GM21723 (cell line): ENCODE measurements at regions not wholly inside any gene's neighbourhood (a gene's known extent, or its start where the extent isn't known, plus 50 kb on each side); places are given as distances from the start of the nearest gene placed in this dataset.

ENCODE experiments used
- ATAC-seq: cut with Tn5 transposase; IDR thresholded peaks from one replicate; pipeline ENCODE4 v1.9.1; 2021; ENCODE audit warnings: mild to moderate bottlenecking, moderate library complexity; ENCODE audit not compliant: unreplicated experiment

DNA sequence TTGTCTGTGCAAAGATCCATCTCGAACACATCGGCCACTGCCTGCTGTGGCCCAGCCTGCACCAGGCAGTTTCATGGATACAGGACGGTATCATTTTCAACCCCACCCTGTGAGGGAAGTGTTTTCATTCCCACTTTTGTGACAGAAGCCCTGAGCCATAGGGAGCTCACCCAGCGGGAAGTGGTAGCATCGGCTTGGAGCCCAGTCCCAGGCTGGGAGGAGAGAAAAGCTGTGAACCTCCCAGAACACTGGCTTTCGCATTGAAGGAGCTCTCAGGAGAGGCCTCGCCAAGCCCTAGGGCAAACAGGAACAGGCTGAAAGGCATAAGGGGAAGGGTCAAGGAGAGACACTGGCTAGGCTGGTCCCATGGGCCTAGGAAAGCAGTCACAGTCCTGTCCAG, 166.1 kb downstream of the TFCP2L1 start:
- ATAC-seq = no peak

DNA sequence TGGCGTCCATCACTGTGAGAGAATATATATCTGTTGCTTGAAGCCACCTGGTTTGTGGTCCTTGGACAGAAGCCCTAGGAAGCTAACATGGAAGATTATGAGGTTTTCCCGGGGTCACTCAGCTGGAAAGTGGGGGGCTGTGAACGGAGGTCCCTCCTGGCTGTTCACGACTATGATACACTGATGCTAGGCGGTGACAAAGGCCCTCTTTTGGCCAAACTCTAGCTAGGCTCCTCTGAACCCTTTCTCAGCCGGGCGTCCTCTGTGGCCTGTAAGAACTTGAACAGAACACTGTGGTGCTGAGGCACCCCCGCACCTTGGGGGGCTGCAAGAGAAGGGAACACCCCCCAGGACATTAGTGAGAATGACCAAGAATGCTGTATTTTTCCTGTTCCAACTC, 164.6 kb downstream of the TFCP2L1 start:
- no peak for ATAC-seq

DNA sequence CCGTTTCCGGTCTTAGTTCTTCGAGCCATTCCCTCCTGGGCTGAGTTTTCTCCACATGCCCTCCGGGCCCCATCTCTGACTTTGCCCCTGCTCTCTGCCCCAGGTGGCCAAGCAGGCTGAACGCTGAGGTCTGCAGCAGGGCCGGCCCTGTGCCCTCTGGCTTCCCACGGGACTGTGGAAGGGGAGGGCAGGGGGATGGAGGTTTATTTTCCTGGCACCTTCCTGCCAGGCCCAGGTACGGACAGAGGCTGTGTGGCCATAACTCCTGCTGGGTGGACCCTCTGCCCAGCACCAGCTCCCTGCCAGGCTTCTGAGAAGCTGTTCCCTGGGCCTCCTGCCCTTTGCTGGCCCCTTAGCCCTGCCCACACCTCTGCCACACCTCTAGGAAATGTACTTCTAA, 164.0 kb downstream of the TFCP2L1 start:
- no peak for ATAC-seq

DNA sequence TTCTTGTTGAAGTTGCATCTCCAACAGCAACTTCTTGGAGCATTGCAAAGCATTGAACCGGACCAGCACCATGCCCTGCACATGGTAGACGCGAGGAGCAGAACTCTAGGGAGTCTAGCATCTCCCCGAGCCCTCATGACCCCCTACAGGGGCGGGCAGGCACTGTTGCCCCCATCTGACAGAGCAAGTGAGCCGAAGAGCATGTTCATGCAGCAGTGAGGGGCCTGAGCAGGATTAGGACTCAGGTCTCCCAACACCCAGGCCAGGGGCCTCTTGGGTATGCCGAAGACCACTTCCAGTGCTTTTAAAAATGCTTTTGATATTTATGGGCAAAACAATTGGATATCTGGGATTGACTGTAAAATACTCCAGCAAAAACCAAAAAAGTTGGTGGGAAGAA, 163.3 kb downstream of the TFCP2L1 start:
- no peak for ATAC-seq

DNA sequence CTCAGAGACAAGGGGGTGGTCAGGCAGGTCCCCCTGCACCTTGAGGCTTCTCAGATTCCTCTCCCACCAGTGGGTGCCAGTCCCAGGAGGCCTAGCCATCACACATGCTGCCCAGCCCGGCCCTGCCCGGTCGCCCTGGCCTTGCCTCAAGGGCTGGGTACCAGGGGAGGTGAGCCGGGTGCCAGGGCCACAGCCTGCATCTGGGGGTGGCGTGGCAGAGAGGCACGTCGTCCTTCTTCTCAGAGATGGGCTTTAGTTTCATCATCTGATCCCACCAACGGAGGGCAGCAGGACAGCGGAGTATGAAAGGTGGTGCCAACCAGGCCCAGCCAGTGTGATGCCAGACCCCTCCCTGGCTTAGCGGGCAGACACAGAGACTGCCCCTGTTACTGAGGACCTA, 161.7 kb downstream of the TFCP2L1 start:
- ATAC-seq = no peak

DNA sequence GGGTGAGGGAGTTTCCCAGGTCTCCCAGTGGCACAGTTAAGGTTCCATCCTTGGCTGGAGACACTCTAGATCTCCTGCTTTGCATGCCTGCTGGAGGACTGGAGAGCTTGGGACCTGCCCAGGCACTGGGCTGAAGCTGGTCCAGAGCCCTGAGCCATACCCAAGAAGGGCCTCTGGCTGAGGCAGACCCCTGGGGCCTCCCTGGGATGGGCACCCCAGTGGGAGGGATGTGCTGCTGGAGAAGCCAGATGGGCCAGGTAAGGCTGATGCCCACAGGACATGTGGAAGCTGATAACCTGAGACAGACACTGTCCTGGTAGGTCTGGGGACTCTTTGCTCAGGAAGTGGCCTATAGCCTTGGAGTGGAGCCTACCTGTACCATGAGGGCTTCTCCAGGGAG, 160.7 kb downstream of the TFCP2L1 start:
- no peak for ATAC-seq

DNA sequence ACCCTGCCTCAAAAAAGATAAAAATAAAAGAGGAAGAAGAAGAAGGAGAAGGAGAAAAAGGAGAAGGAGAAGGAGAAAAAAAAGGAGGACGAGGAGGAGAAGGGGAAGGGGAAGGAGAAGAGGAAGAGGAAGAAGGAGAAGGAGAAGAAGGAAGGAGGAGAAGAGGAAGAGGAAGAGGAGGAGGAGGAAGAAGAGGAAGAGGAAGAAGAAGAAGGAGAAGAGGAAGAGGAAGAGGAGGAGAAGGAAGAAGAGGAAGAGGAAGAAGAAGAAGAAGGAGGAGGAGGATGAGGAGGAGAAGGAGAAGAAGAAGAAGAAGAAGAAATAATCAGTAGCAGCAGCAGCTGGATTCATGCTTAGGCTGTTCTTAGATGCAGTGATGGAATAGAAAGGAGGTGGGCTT, 159.7 kb downstream of the TFCP2L1 start:
- no peak for ATAC-seq

DNA sequence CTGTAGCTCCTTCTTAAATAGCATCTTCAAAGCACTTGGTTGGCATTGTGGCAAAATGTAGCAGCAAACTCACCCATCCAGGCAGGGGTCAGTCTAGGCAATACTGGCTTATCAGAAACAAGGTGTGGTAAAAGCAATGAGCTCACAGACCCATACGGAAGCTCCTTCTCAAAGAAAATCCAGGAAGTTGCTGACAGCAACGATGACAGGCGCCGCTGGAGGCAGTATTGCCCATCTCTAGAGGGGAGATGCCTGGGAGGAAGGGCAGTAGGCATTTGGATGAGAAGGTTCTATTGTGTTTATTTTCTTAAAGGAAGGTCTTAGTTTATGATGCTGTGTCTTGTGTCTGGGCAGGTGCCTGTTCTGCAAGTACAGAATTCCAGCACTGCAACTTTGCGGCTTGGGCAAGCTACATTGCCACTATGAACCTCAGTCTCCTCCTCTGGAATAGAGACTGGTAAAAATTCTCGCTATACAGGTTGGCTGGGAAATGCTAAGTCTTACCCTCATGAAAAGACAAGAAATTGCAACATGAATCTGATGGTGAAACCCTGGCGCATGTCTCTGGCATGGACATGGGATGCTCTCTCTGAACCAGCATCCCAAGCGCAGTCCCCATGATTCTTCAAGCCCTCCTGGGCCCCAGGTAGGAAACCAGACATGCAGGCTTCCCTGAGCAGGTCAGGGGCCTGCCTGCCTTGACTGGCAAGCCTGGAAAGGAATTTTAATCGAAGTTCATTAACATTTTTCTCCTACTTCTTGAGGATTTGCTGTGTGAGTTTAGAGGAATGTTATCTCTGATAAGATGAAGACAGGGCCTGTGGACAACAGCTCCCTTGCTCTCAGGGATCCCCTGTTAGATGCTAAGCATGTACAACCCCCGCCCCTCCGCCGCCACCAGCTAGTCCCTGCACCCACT, 156.0 kb downstream of the TFCP2L1 start:
- ATAC-seq = no peak

DNA sequence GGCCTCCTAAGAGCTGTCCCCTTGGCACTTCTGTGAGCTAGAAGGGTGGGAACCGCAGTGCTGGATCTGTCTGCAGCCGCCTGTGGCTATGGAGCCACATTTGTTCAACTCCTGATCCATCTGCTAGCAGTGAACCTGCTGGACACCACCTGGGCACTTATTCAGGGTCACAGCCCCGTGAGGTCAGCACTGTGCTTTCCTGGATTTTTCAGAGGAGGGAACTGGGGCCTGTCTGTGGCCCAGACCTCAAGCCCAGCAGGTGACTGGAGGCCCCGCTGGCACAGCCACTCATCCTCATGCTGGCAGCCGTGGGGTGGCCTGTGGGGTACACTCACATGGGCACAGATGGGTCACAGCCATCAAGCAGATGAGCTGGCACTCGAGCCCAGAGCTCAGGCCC, 155.3 kb downstream of the TFCP2L1 start:
- ATAC-seq = no peak

DNA sequence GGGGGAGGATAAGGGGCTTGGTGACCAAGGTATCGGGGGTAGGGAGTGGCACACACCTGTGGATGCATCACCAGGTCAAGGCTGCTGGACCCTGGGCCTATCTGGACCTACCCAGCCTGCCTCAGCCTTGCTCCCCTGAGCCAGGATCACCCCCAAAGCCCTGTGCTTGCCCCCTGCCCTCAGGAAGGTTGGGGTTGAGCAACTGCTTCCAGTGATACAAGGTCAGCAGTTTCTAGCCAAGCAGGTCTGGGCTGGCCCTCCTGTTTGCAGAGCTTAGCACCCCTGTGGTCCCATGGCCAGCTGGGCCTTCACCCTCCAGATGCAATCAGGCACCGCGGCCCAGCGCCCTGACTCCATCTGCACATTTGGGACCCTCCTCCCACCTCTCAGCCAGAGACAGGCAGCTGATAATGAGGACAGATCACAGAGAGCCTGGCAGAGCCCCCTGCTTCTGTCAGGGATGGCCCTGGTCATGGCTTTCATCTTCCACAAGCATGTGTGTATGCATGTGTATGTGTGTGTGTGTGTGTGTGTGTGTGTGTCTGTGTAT, 154.6 kb downstream of the TFCP2L1 start:
- no peak for ATAC-seq

DNA sequence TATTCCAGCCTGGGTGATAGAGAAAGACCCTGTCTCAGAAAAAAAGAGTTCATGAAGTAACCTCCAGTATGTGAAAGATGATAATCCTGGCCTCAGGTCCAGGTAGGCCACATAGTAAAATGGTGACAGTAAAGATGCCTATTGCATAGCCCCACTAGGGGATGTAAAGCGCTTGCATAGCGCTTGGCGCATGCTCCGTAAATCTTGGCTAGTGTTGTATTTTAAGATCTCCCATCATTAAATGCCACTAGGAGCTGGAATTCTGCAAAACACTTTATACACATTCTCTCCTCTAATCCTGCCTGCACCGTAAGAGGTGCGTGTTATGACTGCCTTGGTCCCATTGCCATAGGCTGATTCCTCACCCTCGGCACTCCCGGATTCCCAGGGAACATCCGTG, 153.6 kb downstream of the TFCP2L1 start:
- no peak for ATAC-seq

DNA sequence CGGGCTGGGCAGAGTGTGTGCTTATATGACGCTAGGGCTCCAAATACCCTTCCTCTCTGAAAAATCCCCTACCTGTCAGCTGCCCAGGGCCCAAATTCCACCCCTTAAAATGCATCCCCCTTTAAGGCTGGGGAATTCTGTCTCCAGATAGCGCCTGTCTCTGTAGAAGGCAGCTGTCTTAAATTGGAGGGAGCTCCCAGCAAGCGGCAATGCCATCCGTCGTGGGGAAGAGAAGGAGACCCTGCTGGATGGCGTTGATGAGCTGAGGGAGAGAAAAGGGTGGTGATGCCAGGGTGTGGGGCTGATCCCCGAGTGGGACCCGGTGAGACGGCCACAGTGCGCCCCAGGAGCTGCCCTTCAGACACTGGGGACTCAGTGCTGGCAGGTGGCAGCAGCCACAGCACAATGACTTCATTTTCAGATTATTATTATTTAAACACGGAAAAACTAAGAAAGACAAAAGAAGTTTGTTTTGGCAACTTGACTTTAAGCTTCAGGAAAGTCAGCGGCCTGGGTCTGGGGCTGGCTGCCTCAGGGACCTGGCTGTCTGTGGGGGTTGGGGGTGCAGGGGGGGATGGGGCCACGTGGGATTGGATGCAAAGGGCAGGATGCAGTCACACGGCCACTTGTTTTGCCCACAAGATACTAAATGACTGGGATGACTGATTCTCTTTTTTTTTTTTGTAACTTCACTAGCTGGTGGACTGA, 152.8 kb downstream of the TFCP2L1 start:
- ATAC-seq = no peak

DNA sequence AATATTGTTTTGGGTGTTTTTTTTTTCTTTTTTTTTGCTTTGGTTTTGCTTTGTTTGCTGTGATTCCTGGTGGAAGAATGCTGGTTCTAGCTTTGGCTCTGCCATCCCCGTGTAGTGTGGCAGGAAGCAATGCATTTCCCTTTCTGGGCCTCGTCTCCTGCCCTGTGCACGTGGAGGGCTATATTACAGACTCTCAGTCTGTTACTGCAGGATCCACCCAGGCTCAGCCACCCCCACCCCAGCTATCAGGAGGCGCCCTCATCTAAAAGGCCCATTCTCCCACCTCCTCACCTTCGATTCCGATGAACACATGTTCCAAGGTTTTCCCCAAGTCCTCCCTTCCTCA, 152.3 kb downstream of the TFCP2L1 start:
- ATAC-seq = no peak

DNA sequence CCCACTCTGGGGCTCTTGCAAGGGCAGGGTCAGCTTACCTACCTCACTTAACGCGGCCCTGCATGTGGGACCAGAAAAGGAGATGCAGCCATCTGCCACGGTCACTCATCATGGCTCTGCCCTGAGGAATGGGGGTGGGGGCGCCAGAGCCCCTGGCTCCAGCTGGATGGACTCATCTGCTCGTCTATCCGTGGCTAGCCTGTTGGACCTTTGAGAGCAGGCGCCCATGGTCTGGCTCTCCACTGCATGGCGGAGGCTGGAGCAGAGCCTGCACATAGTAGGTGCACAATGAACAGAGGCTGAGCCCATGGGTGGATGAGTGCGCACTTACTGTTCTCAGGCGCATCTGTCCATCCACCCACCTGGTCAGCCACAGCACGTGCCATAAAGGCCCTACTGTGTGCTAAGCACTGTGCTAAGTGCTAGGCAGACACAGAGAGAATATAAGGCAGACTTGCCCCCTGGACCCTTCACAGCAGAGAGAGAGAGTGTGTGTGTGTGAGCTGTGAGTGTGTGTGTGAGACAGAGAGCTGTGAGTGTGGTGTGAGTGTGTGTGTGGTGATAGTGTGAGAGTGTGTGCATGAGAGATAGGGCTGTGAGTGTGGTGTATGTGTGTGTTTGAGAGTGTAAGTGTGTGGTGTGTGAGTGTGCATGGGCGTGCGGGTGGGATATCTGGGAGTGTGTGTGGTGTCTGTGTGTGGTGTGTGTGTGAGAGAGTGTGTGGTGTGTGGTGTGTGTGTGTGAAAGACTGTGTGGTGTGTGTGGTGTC, 151.3 kb downstream of the TFCP2L1 start:
- ATAC-seq = no peak

DNA sequence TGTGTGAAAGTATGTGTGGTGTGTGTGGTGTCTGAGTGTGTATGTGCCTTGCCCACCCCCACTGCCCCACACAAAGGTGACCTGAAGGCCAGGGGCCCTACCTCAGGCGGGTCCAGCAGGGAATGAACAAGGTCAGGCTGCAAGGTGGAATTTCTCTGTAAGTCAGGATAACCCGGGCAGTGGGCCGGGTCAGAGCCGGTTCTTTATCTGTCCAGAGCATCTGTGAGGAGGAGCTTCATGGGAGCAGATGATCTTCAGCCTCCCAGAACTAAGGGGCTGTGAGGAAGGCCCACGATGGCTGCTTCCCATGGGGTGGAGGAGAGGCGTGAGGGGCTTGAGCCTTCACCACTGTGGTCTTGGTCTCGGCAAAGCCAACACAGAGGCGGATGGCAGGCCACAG, 150.3 kb downstream of the TFCP2L1 start:
- no peak for ATAC-seq

DNA sequence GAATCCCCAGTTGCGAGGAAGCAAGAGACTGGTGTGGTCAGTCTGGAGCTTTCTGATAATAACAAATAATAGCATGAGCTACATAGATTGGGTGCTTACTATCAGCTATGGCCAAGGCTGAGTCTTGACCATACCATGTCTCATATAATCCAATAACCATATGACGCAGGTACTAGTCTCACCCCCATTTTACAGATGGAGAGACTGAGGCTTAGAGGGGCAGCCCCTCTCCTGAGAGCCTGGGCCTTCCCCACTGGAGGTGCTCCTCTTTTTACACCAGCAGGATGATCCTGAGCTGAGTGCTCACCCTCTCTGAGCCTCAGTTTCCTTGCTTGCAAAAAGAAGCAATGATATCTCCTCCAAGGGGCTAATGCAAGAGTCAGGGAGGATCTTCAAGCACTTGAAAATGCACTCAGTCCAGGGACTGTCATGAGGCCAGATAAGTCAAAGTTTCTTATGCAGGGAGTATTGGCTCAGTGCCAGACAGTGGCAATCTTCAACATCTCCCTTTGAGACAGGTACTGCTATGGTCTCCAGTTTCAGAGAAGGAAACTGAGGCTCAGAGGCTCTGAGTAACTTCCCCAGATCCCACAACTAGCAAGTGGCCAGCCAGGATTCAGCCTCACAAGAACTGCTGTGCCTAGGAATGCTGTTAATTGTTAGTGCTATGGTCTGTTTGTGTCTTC, 149.7 kb downstream of the TFCP2L1 start:
- ATAC-seq = no peak

DNA sequence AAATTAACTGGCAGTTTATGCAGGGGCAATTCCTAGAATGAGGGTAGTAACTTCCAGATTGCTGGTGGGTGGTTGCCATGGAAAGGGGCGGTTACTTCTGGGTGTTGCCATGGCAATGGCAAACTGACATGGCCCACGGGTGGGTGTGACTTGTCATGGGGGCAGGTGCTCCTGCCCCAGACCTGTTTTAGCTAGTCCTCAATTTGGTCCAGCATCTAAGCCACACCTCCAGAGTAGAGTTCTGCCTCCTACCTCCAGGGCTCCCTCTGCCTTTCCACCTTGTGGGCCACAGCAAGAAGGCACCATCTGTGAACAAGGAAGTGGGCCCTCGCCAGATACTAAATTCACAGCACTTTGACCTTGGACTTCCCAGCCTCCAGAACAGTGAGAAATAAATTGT, 148.7 kb downstream of the TFCP2L1 start:
- no peak for ATAC-seq

DNA sequence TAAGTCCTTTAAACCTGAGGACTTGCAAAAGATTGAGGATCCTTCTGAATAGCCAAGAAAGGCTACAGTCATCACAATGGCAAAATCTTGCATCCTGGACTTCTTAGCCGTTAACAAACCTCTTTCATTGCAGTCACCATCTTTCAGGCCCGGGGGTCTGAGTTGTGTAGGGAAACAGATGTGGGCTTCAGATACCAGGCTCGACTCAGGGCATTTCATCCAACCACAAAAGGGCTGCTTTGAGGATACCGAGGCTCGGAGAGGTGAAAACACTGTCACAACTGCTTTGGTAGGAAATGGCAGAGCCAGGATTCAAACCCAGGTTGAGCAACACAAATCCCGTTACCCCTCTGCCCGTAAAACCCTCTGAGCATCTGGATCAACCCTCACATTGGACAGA, 147.4 kb downstream of the TFCP2L1 start:
- ATAC-seq = no peak

DNA sequence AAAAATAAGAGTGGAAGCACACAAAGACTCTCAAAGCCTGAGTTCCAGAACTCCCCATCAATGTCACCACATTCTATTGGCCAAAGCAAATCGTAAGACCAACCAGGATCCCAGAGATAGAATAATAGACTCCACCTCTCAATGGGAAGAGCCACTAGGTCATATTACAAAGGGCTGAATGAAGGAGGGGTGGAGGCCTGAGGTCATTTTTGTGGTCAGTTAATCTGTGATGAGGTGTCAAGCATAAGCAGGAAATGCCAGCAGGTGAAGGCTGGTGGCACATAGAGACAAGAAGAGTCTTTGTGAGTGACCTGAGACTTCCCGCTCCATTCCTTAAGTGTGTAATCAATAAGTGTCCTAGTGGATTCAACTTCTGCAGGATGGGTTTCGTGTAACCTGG, 144.3 kb downstream of the TFCP2L1 start:
- no peak for ATAC-seq

DNA sequence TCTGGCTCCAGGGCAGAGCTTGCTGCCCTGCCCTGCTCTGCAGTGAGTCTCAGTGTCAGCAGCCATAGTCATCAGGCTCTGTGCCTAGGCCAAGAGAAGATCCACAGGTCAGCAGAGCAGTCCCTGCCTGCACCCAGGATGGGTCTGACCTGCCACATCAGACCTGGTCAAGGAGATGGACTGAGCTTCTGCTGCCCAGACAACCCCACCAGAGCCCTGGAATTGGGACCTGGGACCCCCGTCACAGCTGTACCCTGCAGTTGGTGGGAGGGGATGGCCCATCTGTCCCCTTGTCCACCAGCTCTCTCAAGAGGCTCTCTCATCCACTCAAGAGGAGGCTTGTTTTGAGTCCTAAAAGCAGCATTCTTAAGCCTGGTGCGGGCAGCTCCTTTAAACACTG, 142.6 kb downstream of the TFCP2L1 start:
- ATAC-seq = no peak

DNA sequence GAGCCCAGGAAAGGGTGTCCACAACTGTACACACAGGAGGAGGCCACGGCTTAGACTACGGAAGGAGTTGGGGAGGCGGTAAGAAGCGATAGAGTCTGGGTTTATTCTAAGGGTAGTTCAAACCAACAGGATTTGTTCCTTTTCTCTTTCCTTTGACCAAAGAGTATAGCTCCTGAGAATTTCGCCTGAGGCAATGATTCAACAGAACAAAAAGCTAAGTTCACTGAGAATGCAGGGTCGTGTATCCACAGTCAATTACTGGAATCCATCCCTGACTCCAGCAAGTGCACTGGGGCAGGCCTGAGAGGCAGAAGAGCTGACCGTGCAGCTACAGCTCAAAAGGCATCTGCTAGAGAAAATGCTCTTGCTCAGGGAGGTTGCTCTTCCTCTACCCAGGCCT, 140.9 kb downstream of the TFCP2L1 start:
- no peak for ATAC-seq
